OCI-LY3 (cell line): ENCODE measurements at regions not wholly inside any gene's neighbourhood (a gene's known extent, or its start where the extent isn't known, plus 50 kb on each side); places are given as distances from the start of the nearest gene placed in this dataset.

Experiments
- H2AFZ ChIP-seq: fragments of 200-600, 300-600 bp; shearing (Covaris generic); 2 replicates; pipeline ENCODE4 v1.6.0; 2014; ENCODE audit warnings: antibody characterized with exemption, low read depth, low read length
- H3K27ac ChIP-seq: fragments of 200-600, 300-600 bp; sonication (generic); 2 replicates; pipeline ENCODE4 v1.5.1; 2014; ENCODE audit warnings: mild to moderate bottlenecking, low read length, moderate library complexity, mixed read lengths
- H3K27me3 ChIP-seq: fragments of 200-600, 300-600 bp; sonication (generic); 2 replicates; pipeline ENCODE4 v1.6.1; 2014; ENCODE audit warnings: low read depth, low read length, mixed read lengths
- H3K36me3 ChIP-seq: fragments of 200-600, 300-600 bp; sonication (generic); replicated peaks from 2 replicates; pipeline ENCODE3; 2014; ENCODE audit warnings: low read depth, low read length, mixed read lengths
- H3K4me1 ChIP-seq: fragments of 300-600, 200-600 bp; sonication (generic); 2 replicates; pipeline ENCODE4 v1.6.1; 2014; ENCODE audit warnings: low read length, mixed read lengths
- H3K4me2 ChIP-seq: fragments of 200-600, 300-600 bp; sonication (generic); 2 replicates; pipeline ENCODE4 v1.6.1; 2014; ENCODE audit warnings: low read length, mixed read lengths
- H3K4me3 ChIP-seq: fragments of 300-600, 200-600 bp; sonication (generic); 2 replicates; pipeline ENCODE4 v1.5.1; 2014; ENCODE audit warnings: antibody characterized with exemption, mild to moderate bottlenecking, low read length, moderate library complexity
- H3K79me2 ChIP-seq: fragments of 300-600, 200-600 bp; shearing (Covaris generic); 2 replicates; pipeline ENCODE4 v1.6.1; 2014; ENCODE audit warnings: mild to moderate bottlenecking, low read length, mixed read lengths
- H3K9ac ChIP-seq: fragments of 300-600, 200-600 bp; shearing (Covaris generic); 2 replicates; pipeline ENCODE4 v1.6.0; 2014; ENCODE audit warnings: mild to moderate bottlenecking, low read length, moderate library complexity
- H3K9me3 ChIP-seq: fragments of 200-600, 300-600 bp; shearing (Covaris generic); 2 replicates; pipeline ENCODE4 v1.6.1; 2014; ENCODE audit warnings: low read length, mixed read lengths; ENCODE audit not compliant: insufficient read depth
- H4K20me1 ChIP-seq: fragments of 200-600, 300-600 bp; sonication (generic); 2 replicates; pipeline ENCODE4 v1.6.1; 2016; ENCODE audit warnings: low read length, mixed read lengths; ENCODE audit not compliant: insufficient read depth
- EZH2phosphoT487 ChIP-seq: fragments of 200-600 bp; shearing (Covaris generic); IDR thresholded peaks from 2 replicates; pipeline ENCODE4 v1.6.1; 2018; ENCODE audit warnings: antibody characterized with exemption, mixed run types, low read depth
- TF ChIP-seq, protein P1 (sequence below): fragments of 200-600, 300-600 bp; sonication (generic); IDR thresholded peaks from 2 replicates; pipeline ENCODE4 v1.5.1; 2014; ENCODE audit warnings: antibody characterized with exemption, low read length, low read depth

DNA sequence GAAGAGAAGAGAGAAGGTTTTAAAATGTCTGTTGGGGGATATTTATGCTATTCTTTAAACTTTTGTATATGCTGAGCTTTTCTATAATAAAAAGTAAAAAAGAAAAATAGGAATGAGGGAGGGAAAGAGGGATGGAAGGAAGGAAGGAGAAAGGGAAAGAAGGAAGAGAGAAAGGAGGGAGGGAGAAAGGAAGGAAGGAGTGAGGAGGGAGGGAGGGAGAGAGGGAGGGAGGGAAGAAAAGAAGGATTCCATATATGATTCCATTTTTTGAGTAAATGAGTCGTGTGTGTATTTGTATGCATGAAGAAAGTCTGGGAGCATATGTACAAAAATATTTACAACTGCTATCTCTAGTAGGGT lies 120.9 kb upstream of the ZBTB40 start:
- TF ChIP-seq, protein P1, sequence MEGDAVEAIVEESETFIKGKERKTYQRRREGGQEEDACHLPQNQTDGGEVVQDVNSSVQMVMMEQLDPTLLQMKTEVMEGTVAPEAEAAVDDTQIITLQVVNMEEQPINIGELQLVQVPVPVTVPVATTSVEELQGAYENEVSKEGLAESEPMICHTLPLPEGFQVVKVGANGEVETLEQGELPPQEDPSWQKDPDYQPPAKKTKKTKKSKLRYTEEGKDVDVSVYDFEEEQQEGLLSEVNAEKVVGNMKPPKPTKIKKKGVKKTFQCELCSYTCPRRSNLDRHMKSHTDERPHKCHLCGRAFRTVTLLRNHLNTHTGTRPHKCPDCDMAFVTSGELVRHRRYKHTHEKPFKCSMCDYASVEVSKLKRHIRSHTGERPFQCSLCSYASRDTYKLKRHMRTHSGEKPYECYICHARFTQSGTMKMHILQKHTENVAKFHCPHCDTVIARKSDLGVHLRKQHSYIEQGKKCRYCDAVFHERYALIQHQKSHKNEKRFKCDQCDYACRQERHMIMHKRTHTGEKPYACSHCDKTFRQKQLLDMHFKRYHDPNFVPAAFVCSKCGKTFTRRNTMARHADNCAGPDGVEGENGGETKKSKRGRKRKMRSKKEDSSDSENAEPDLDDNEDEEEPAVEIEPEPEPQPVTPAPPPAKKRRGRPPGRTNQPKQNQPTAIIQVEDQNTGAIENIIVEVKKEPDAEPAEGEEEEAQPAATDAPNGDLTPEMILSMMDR = no peak
- TF ChIP-seq EZH2phosphoT487 = no peak
- Histone ChIP-seq H3K9me3 (no peaks in the 10 kb centered on the region), H3K27me3 (no peaks in the 10 kb centered on the region), H2AFZ (no peak overlapping the region), H4K20me1 (no peaks in the 10 kb centered on the region), H3K36me3 (no peaks in the 10 kb centered on the region), H3K9ac (no peak overlapping the region), H3K79me2 (no peaks in the 10 kb centered on the region), H3K4me1 (peaks cover 29% of the 10 kb centered on the region), H3K4me3 (no peak overlapping the region), H3K4me2 (no peak overlapping the region), H3K27ac (no peak overlapping the region)

GRCh38 chr1:22331618-22332423 lies 119.8 kb upstream of the ZBTB40 start:
- Histone ChIP-seq H3K27ac (no peak overlapping the region), H3K79me2 (no peaks in the 10 kb centered on the region), H3K4me2 (no peak overlapping the region), H3K9me3 (no peaks in the 10 kb centered on the region), H3K27me3 (no peaks in the 10 kb centered on the region), H3K4me1 (peaks cover 29% of the 10 kb centered on the region), H4K20me1 (no peaks in the 10 kb centered on the region), H2AFZ (no peak overlapping the region), H3K4me3 (no peak overlapping the region), H3K36me3 (no peaks in the 10 kb centered on the region), H3K9ac (no peak overlapping the region)
- TF ChIP-seq, protein P1 = no peak
- no peak for TF ChIP-seq EZH2phosphoT487

GRCh38 chr1:22332424-22332717 lies 119.3 kb upstream of the ZBTB40 start:
- no peak for TF ChIP-seq EZH2phosphoT487
- TF ChIP-seq, protein P1 = no peak
- no peaks in the 10 kb centered on the region for H4K20me1 ChIP-seq
- H3K79me2 ChIP-seq = no peaks in the 10 kb centered on the region
- no peak overlapping the region for H2AFZ ChIP-seq
- no peak overlapping the region for H3K27ac ChIP-seq
- no peaks in the 10 kb centered on the region for H3K9me3 ChIP-seq
- peaks cover 29% of the 10 kb centered on the region for H3K4me1 ChIP-seq
- H3K27me3 ChIP-seq = no peaks in the 10 kb centered on the region
- H3K4me3 ChIP-seq = no peak overlapping the region
- no peak overlapping the region for H3K9ac ChIP-seq
- H3K4me2 ChIP-seq = peak overlapping the region; percentile 72
- H3K36me3 ChIP-seq = no peaks in the 10 kb centered on the region

GRCh38 chr1:22332795-22333499 lies 118.7 kb upstream of the ZBTB40 start:
- TF ChIP-seq, protein P1 = no peak
- no peak for TF ChIP-seq EZH2phosphoT487
- H3K4me2 ChIP-seq = peak overlapping the region; percentile 72

More at GRCh38 chr1:22332795-22333499, 118.7 kb upstream of the ZBTB40 start:
- Histone ChIP-seq H3K27me3 (no peaks in the 10 kb centered on the region), H2AFZ (peak overlapping the region; percentile 81; the same call in 1 of the 2 replicates), H3K4me3 (peak overlapping the region; percentile 26; the same call in 1 of the 2 replicates), H3K9me3 (no peaks in the 10 kb centered on the region), H3K27ac (peak overlapping the region; percentile 74), H3K4me1 (peaks cover 29% of the 10 kb centered on the region), H3K79me2 (no peaks in the 10 kb centered on the region), H3K36me3 (no peaks in the 10 kb centered on the region), H4K20me1 (no peaks in the 10 kb centered on the region), H3K9ac (peak overlapping the region; percentile 27; the same call in 1 of the 2 replicates)
